OCI-LY7 (cell line): ENCODE measurements at regions not wholly inside any gene's neighbourhood (a gene's known extent, or its start where the extent isn't known, plus 50 kb on each side); places are given as distances from the start of the nearest gene placed in this dataset.

Experiments
- CTCF ChIP-seq: fragments of 200-600 bp; sonication (generic); conservative IDR thresholded peaks from 2 replicates; pipeline ENCODE4 v1.5.1; 2014; ENCODE audit warnings: mild to moderate bottlenecking, antibody characterized with exemption, low read length, moderate library complexity, mixed read lengths
- EZH2phosphoT487 ChIP-seq: fragments of 200-600 bp; sonication (generic); IDR thresholded peaks from 2 replicates; pipeline ENCODE4 v1.6.1; 2018; ENCODE audit warnings: low read depth, borderline replicate concordance, mild to moderate bottlenecking, mixed run types, antibody characterized with exemption, low read length, moderate library complexity, mixed read lengths

- TF ChIP-seq CTCF = no peak
- no peak for TF ChIP-seq EZH2phosphoT487
Observed at GRCh38 chr6:93842178-93842577, 422.8 kb upstream of the EPHA7 start.
